ENCODE measurements at regions not wholly inside any gene's neighbourhood (a gene's known extent, or its start where the extent isn't known, plus 50 kb on each side); places are given as distances from the start of the nearest gene placed in this dataset.
"Not testable (repeated sequence)": the region's sequence is repeated elsewhere in the genome, so short reads cannot be mapped to it uniquely, and the experiment has no call there.

DNA sequence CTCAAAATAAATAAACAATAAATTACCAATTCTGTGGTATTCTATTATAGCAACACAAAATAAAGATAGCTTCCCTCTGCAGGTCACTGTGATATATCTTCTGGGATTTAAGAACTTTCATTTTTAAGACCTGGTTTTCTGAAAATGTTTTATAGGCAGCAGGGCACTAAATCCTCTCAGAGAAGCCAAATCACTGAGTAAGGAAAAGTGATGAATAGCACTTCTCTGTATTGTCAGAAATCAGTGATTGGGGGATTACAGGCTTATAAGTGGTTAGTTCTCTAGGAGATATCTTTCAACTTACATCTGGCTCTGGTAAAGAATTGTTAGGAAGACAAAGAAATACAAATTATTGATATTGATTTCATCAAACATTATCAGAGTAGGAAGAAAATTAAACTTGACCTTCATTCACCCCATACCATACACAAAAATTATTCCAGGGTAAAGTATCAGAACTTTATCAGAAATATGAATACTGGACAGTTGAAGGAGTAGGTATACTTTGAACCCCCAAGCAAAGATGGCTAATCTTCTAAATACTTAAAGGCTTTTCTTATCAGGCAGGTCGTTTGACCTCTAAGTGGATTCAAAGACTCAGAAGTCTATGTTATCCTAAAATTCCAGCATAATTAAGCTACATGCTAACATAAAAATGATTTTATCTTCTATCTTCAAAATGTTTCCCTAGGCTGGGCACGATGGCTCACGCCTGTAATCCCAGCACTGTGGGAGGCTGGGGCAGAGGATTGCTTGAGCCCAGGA is 81.6 kb upstream of the USP9X start:
- DNase-seq (ENCODE audit: low spot score) = no peak

DNA sequence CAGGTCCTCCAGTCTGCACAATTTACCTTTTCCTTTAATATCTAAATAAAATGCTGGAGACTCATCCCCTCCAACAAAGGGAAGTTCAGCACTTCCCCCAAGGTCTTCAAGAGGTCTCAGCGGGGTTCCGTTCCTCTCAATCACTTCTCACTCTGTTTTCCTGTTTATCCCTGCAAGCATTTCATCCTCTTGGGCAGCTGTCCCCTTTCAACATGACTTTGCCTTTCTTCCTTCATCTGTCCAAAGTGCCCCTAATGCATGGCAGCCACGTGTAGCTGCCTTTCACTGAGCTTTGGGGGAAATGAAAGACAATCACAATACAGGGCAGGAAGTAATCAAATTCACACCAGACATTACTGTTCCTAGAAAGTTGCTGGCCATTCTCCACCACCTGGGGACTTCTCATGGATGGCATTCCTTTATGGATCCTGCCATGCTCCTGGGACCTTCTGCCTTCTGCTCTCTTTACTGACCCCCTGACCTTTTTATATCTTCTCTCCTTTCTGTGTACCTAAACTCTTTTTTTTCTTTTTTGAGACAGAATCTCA is 79.7 kb upstream of the USP9X start:
- DNase-seq (ENCODE audit: low spot score) = peak; percentile 47

DNA sequence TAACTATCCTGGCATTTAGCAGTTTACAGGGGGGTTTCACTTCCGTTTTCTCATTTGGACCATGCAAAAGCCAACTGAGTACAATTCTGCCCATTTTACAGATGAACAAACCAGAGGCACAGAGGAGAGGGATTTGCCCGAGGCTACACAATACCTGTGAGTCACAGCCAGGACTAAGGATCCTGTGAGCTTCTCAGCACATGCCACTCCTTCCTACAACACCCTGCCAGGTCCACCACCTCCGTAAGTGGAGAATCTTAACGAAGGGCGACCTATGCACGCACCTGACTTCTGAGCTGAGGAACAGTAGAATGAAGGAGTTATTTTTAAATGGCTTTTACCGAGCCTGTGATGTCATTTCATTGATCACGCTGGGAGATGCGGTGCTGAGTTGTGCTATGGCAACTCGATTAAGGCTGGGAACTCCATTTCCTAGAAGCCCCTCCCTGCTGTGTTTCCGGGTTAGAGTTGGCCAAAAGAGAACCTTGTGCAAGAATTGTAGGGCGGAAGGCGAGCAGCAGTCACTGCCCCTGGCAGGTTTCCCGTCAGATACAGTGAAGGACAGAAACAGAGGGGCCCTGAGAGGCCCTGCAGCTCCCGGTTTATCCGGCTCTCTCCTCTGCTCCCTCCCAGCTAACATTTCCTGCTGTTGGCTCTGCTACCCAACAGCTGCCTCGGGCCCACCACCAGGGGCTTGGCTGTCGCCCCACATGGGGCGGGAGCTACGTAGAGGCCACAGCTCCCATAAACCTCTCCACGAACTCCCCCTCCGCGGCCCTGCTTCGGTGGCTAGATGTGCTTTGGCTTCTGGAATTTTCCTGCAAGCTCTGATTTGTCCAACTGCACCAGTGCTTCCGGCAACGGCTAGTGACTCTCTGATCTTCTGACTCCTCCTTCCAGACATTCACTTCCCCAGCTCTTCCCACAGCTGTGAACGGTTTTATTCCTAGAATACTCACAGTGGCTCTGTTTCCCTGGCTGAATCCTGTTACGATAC is 75.1 kb upstream of the USP9X start:
- DNase-seq (ENCODE audit: low spot score) = peak; percentile 69

- DNase-seq (ENCODE audit: low spot score) = no peak
Observed at GRCh38 chrX:41014776-41015360, 70.4 kb upstream of the USP9X start.

GRCh38 chrX:41017785-41018184 is 67.5 kb upstream of the USP9X start:
- DNase-seq (ENCODE audit: low spot score) = not testable (repeated sequence)

GRCh38 chrX:41018391-41019040 is 66.7 kb upstream of the USP9X start:
- not testable (repeated sequence) for DNase-seq (ENCODE audit: low spot score)

DNA sequence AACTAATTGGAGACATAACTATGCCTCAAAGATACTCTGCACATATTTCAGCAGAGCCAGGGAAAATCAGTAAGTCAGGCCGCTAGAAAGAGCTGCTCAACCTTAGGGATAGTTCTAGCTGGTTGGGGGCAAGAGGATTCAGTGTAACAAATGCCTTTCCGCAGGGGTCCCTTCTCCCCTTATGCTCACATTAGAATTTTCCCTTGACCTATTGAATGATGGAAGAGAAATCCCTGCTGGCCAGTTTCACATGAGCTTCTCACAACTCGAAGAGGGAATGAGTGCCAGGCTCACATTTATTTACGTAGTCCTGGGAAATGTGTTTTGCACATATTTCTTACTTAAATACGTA is 66.2 kb upstream of the USP9X start:
- no peak for DNase-seq (ENCODE audit: low spot score)

GRCh38 chrX:41022566-41022965 is 62.7 kb upstream of the USP9X start:
- no peak for DNase-seq (ENCODE audit: low spot score)

- no peak for DNase-seq (ENCODE audit: low spot score)
Observed at GRCh38 chrX:41023098-41023497, 62.1 kb upstream of the USP9X start.

GRCh38 chrX:41024335-41024734 is 60.9 kb upstream of the USP9X start:
- not testable (repeated sequence) for DNase-seq (ENCODE audit: low spot score)

DNA sequence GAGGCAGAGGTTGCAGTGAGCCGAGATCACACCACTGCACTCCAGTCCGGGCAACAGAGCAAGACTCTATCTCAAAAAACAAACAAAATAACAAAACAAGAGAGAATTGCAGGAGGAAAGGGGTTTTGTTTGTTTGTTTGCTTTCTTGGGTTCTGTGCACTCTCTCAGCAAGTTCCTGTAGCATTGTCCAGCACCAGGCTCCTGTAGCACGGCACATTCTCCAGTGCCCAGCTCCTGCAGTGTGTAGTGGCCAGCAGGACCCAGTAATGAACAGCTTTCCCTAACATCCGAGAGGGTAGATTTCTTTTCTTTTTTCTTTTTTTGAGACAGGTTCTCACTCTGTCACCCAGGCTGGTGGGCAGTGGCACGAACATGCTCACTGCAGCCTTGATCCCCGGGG is 60.5 kb upstream of the USP9X start:
- no peak for DNase-seq (ENCODE audit: low spot score)

DNA sequence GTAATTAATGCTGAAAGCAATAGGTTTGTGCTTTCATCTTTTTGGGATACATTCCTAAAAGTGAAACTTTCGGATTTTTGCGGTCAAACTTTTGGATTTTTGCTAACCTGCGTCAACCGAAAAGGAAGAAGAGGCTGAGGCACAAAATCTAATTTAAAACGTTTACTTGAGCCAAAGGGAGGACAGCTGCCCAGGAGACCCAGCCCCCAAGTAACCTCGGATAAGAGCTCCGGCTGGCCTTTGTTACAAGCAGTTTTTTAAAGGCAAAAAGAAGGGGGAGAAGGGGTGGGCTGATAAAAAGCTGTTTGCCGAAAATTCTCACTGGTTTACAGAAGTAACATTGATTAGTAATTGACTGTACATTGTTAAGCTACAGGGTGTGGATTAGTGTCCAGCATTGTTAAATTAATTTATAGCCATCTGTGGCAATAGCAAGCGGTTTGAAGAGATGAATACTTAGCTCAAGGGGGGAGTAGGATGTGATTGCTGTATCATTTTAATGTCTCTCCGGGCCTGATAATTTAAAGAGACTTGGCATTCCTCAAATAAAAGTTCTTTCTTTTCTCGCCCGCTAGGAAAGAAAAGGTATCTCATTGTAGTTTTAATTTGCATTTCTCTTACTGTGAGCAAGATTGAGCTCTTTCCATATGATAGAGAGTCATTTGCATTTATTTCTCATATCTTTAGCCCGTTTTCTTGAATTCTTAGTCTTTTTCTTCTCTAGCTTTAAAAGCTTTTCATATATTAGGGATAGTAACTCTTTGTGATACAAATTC is 59.1 kb upstream of the USP9X start:
- no peak for DNase-seq (ENCODE audit: low spot score)

DNA sequence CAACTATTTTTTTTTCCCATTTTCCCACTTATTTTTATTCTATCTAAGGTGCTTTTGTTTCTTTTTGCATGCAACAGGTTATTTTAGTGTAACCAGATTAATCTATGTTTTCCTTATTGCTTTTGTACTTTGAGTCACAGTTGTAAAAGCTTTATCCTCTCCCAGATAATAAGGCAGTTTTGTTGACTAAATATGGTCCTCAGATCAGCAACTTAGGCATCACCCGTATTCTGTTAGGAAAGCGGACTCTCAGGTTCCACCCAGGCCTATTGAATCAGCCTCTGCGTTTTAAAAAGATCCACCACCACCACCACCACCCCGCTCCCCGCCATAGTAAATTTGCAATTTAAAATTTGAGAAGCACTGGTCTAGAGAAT is 58.6 kb upstream of the USP9X start:
- DNase-seq (ENCODE audit: low spot score) = no peak

- no peak for DNase-seq (ENCODE audit: low spot score)
Observed at GRCh38 chrX:41029332-41029731, 55.9 kb upstream of the USP9X start.

GRCh38 chrX:41031256-41031967 is 53.8 kb upstream of the USP9X start:
- DNase-seq (ENCODE audit: low spot score) = no peak

DNA sequence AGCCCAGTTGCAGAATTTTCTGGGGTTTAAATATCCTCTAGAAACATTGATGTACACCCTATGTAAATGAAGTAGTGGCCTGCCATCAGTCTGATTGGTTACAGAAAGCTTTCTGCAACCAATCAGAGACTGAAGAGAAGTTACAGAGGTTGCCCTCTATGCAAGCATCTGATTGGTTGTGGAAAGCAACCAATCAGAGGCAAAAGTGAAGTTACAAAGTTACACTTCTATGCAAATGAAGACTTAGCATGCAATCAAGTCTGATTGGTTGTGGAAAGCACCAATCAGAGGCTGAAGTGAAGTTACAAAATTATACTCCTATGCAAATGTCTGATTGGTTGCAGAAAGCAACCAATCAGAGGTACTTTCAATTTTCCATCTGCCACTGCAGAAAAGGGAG is 51.9 kb upstream of the USP9X start:
- no peak for DNase-seq (ENCODE audit: low spot score)

GRCh38 chrX:41034902-41035301 is 50.3 kb upstream of the USP9X start:
- not testable (repeated sequence) for DNase-seq (ENCODE audit: low spot score)

Measured in Ammon's horn (tissue), 1 donor.